ENCODE measurements at regions not wholly inside any gene's neighbourhood (a gene's known extent, or its start where the extent isn't known, plus 50 kb on each side); places are given as distances from the start of the nearest gene placed in this dataset.
"Not testable (repeated sequence)": the region's sequence is repeated elsewhere in the genome, so short reads cannot be mapped to it uniquely, and the experiment has no call there.

DNA sequence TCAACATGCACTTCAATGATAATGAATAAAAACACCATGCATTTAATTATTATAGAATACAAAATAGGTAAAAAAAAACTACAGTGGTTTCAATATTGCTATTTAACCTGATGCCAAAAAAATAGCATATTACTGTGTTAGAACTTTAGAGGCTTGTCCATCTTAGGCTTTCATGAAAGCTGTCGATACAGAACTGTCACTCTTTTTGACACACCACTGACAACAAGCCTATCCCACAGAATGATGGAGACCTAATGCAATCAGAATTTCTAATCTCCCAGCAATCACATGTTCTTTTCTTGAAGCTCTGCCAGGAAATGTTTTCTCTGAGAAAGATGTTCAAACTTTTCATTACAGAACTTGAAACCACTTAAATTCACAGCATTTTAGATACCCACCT lies 490.3 kb upstream of the EPHA6 start:
- DNase-seq (ENCODE audit: low read depth) = no peak

DNA sequence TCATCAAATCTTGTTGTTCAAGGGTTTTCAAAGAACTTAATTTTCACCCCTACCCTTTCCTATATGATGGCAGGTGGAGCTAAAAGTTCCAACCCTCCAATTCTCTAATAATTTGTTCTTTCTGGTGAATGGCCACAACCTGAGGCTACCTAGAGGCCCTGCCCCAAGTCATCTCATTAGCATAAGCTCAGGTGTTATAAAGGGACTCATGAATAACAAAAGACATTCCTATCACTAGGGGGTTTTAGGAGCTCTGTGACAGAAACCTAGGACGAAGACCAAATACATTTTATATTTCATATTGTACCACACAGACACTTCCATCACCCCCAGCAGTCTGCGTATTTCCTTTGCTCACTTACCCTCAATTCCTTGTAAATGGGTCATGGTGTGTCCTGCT lies 483.6 kb upstream of the EPHA6 start:
- no peak for DNase-seq (ENCODE audit: low read depth)

DNA sequence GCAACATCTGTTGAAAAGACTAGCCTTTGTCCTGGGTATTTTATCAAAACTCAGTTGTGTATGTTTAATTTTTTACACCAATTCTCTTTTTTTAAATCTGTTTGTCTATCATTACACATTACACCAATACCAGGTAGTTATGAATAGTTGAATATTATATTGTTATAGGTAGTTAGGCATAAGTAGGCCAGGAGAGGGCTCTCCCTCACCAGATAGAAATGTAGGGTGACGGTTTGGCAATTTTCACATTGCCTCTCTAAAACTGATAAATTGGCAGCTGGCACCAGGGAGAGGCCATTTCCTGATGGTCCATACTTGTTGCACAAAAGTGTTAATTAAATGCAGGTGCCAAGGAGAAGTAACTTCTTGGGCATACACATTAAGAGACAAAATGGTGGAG lies 483.1 kb upstream of the EPHA6 start:
- DNase-seq (ENCODE audit: low read depth) = no peak

DNA sequence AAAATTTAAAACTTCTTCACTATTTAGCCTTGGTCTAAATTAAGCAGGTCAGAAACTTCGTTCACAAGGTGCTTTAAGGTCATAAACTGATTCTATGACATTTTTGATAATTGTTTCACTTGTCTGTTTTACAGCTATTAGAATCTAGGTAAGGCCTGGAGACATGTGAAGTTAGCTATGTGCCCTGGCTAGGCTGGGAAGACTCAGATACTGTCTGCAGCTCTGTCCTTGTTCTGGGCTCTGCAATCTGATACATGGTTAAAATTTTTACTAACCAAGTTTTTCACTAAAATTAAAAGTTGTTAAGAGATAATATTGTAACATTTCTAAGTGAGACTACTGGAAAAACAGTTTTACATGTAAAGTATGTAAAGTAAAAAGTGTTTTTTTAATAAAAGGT lies 479.6 kb upstream of the EPHA6 start:
- no peak for DNase-seq (ENCODE audit: low read depth)

DNA sequence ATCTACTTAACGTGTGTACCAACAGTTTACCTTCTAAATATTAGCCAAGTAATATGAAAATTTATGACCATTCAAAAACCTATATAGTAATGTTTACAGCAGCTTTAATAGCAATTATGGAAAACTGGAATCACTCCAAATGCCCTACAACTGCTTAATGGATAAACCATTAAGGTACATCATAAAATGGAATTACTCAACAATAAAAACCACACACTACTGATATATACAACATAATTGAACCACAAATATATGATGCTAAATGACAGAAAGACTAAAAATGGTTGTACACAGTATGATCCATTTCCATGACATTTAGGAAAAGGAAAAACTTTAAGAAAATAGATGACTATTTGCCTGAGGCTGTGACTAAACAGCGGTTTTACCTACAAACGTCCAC lies 467.1 kb upstream of the EPHA6 start:
- DNase-seq (ENCODE audit: low read depth) = no peak

DNA sequence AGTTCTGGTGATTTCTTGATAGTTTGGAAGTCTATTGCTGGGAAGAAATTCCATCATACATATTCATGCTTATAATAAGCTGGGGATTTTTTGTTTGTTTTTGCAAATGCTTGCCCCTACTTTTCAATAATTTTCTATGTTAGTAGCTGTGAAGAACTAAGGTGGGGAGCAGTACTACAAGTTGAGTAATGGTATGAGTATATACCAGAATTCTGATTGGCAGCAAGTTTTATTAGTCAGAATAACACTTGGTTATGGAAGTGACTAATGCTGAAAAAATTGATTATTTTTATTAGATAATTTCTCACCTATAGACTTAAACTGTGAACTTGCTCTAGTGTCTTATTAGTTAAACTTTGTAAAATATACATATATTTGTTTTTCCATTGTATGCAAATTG lies 462.8 kb upstream of the EPHA6 start:
- not testable (repeated sequence) for DNase-seq (ENCODE audit: low read depth)

DNA sequence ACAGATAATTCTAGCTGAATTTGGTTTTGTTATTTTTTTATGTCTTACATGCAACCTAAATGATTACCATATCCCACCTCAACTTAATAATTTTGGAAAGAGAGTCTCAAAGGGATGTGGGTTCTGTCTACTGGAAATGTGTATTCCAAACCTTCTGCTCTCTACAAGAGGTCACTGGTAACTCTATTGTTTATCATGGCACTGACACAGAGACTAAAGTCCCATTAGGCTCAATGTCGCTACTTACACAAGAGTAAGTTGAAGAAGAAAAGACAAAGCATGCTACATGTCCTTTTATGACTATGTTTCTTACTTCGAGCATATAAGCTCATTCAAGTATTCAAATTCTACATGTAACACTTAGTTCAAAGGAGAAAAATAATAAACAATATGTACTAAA lies 460.3 kb upstream of the EPHA6 start:
- DNase-seq (ENCODE audit: low read depth) = no peak

DNA sequence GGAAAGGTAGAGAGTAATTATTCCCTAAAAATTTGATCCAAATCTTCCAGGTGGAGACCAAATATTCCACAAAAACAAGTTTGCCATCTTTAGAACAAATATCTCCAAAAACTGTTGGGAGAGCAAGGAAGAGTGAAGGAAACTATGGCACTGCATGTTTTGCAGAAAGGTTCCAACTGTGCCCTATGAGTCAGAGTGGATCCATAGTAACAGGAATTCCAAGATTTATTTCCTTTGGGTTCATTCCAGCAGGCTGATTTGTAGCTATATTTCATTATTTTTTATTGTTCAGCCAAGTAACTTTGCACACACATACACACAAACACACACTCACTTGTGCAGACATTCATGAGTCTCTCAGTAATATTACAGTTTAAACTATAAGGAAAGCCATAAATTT lies 459.7 kb upstream of the EPHA6 start:
- DNase-seq (ENCODE audit: low read depth) = no peak

DNA sequence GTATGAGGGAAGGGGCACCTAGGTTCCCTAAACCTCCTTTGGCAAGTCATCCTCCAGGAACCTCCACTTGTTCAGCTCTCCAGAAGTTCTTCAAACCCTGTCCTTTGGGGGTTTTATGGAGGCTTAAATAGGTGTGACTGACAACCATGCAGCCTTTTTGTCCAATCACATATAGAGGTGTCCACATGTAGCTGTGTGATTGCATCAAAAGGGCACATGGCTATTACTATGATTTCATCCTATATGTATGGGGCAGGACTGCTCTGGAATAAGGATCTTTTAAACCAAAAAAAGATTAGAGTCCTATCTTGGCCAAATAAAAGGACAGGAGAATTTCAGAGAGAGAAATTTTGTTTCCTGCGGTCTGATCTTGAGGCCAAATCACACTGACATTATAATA lies 453.2 kb upstream of the EPHA6 start:
- DNase-seq (ENCODE audit: low read depth) = no peak

DNA sequence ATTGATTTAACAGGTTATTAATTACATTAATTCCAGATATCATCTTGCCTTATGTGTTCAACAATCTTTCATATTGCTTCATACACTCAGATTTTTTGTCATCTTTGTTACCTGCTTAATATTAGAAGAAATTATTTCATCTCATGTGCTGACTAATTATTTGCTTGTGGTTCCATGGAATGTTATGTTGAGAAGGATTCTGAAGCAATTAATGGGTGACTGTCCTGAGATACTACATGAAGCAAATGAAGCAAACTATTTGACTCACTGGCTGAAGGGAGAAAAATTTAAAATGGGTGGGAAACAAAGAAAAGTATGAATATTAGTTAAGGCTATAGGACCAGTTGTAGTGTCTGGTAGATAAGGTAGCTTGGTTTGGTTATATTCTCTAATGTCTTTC lies 443.8 kb upstream of the EPHA6 start:
- no peak for DNase-seq (ENCODE audit: low read depth)

DNA sequence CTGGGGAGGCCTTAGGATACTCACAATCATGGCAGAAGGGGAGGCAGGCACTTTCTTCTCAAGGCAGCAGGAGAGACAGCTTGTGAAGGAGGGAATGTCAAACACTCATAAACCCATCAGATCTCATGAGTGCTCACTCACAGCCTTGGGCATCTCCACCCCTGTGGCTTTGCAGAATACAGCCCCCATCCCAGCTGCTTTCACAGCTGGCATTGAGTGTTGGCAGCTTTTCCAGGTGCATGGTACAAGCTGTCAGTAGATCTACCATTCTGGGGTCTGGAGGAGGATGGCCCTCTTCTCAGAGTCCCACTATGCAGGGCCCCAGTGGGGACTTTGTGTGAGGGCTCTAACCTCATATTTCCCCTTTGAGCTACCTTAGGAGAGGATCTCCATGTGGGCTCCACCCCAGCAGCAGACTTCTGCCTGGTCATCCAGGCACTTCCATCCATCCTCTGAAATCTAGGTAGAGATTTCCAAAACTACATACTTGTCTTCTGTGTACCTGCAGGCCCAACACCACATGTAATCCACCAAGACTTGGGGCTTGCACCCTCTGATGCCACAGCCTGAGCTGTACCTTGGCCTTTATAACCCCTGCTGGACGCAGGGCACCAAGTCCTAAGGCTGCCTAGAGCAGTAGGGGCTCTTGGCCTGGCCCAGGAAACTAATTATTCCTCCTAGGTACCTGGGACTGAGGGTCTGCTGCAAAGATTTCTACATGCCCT lies 404.2 kb upstream of the EPHA6 start:
- no peak for DNase-seq (ENCODE audit: low read depth)

DNA sequence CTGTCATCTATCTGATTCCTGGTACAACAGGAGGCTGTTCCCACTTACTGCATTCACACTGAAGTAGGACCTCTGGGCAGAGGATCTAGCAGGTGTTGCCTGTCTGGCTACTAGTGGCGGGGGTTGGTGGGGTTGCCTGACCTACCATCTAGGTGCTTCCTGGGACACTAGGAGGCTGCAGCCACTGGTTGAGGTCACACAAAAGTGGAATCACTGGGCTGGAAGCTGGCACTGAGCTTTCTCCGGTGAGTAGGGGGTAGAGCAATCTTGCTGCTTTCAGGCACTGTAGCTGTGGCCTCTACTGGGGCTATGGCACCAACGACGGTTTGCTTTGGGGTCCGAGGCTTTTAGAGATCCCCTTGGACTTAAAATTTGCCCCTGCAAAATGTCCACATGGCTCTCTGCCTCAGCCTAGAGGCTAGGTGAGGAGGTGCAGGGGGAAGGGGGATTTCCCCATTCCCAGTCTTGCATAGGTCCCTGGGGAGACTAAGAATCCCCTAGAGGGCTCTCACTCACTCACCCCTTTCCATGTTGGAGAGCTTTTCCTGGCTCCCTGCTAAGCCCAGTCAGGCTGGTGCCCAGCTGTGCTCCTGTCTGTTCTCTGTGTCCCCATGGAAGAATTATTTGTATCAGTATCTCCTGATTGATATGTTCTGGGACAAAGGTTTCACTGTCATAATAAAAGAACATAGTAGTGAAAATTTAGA lies 397.7 kb upstream of the EPHA6 start:
- no peak for DNase-seq (ENCODE audit: low read depth)

DNA sequence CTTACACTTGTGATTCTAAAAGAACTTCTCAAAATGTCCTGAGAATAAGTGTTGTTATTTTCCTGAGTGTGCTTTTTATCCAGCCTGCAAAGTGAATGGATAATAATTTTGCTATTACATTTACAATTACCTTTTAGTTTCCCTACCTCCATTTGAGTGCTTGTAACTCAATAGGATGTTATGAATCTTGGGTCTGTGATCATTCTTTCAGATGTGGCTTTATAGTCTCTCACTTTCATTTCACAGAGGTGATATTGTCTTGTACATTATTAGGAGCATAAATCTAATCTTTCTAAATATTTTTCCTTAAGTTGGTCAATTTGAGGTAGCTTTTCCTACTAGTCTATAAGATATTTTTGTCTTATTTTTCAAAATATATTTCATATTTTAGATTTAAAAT lies 386.3 kb upstream of the EPHA6 start:
- no peak for DNase-seq (ENCODE audit: low read depth)

DNA sequence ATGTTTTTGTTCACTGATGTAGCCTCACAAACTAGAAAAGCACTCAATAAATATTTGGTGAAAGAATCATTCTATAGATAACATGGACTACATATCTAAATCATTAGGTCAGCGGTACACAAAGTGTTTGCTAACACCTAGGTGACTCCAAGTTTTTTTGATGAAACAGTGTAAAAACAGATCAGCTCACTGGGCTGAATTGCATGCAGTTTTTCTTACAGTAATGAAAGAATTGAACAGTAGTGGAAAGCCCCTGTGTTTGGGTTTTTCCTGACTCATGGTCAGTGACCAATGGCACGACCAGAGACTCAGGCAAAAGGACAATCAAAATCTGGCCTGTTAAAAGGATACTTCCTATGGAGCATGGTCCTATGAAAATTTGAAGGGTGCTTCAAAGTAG lies 384.3 kb upstream of the EPHA6 start:
- DNase-seq (ENCODE audit: low read depth) = no peak

DNA sequence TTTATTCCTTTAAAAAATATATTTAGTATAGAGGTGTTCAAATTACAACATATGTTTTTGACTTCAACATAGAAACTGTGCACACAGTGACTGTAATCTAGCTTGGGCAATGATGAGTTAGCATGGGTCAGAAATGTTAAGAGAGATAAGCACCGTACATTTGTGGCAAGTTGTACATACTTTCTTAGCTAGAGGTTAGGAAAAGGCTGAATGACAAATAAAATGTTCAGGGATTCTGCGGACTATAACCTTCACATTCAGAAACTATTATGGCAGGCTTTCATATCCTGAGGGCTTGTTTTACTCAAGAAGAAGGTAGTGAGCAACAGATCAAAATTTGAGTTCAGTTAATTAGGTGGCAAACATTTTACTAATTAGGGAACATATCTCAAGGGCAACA lies 379.7 kb upstream of the EPHA6 start:
- no peak for DNase-seq (ENCODE audit: low read depth)

DNA sequence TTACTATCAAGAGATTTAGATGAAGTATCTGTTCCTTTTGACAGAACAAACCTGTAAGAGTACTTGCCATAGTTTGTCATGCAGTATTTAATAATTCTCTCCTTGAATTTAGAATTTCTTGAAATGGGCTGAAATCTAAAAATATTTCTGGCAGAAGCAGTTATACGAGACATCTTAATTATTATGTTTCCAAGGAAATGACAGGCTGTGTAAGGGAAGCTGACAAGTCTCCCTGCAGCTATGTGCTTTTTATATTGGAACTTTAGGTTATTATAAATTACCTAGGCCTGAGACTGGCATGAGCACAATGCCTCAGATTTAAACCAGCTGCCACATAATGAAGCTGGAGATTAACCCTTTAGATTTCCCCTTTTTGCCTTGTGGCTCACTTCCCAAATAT lies 365.0 kb upstream of the EPHA6 start:
- DNase-seq (ENCODE audit: low read depth) = no peak

DNA sequence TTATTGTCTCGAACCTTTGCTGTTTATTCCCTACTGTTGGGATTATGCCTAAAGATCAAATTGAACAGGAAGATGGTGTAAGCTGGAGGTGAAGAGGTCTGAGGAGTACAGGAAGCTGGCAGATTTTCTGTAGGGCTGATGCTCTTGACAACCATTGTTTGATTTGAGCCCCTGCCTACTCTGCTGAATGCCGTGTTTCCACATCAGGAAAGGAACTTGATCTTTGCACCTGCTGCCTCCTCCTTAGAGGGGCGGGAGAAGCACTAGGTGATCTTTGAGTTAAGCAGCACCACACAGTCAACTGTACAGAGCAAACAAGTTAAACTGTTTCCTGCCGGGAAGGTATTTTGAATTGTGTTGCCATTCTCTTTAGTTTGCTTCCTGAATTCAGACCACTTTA lies 364.6 kb upstream of the EPHA6 start:
- no peak for DNase-seq (ENCODE audit: low read depth)

DNA sequence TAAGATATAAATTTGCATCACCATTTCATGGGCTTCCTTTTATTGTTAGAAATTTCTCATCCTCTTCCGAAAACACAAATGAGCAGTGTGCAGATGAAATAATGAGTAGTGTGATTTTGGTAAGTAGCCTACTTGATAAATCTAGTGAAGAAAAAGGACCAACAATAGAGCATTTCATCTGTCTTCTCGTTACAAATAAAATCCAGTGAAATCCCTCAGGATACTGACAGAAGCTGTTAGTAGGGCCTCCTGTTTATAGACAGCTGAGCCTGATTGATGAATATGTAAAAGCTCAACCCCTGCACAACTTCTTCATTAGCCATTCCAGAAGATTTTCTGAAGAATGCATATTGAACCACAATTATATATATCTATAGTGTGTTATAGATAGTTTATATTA lies 363.7 kb upstream of the EPHA6 start:
- DNase-seq (ENCODE audit: low read depth) = no peak

DNA sequence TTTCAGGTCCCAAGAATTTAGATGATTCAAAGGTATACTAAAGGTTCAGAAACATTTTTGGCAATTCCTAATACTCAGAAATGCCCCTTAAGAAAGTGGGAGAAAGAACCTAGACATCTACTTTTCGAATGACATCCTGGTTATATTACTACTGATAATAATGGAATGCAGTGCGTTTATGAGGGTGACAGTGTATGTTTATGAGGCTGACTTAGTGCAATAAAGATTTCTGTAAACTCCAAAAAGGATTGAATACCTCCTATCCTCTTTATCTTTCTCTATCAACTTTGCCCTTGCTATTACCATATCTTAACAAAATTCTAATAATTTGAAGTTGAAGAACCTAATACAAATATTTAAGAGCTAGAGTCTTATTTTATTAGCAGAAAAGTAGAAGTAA lies 348.9 kb upstream of the EPHA6 start:
- DNase-seq (ENCODE audit: low read depth) = no peak

DNA sequence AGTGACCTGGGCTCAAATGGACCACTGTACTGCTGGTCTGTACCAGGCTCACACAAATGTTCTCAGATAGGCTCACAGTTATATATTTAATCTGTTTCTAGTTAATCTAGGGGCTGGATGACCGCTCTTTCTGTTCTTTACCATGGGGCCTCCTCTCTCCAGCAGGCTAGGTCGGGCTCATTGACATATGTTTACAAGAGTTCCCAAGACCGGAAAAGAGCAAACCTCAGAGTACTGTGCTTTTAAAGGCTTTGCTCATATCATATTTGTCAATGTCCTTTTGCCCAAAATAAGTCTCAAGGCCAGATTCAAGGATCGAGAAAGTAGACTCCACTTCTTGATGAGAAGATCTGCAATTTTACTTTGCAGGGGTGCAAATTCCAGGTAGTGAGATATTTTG lies 348.0 kb upstream of the EPHA6 start:
- no peak for DNase-seq (ENCODE audit: low read depth)

DNA sequence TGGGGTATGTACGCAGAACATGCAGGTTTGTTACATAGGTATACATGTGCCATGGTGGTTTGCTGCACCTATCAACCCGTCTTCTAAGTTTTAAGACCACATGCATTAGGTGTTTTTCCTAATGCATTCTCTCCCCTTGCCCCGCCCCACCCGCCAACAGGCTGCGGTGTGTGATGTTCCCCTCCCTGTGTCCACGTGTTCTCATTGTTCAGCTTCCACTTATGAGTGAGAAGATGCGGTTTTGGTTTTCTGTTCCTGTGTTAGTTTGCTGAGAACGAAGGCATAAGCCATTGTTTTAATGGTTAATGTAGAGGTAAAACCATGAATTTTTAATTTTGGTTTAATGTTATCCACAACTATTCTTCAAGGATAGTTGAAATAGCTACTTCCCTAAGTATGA lies 346.8 kb upstream of the EPHA6 start:
- no peak for DNase-seq (ENCODE audit: low read depth)

DNA sequence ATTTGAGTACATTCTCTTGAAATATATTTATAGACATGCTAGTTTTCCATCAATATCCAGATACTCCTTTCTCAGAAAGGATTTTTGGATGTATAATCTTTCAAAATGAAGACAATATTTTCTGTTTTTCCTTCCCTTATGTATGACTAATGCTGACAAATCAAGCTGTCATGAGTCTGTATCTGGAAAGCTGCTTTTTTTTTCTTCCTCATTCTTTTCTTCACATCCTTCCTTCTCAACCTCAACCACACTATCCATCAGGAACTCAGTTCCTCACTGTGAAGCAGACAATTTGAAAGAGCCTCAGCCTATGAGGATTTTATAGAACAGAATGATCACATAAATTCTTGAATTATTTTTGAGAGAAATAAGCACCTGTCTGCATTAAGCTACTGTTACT lies 335.9 kb upstream of the EPHA6 start:
- no peak for DNase-seq (ENCODE audit: low read depth)

DNA sequence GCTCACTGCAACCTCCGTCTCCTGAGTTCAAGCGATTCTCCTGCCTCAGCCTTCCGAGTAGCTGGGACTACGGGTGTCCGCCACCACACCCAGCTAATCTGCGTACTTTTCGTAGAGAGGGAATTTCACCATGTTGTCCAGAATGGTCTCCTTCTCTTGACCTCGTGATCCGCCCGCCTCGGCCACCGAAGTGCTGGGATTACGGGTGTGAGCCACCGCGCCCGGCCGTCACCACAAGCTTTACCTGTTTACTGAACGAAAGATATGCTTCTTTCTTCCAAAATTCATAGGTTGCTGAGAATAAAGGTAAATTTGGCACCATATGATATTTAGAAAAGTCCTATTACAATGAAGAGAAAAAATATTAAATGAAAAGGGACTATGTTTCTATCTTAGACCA lies 333.5 kb upstream of the EPHA6 start:
- DNase-seq (ENCODE audit: low read depth) = no peak

DNA sequence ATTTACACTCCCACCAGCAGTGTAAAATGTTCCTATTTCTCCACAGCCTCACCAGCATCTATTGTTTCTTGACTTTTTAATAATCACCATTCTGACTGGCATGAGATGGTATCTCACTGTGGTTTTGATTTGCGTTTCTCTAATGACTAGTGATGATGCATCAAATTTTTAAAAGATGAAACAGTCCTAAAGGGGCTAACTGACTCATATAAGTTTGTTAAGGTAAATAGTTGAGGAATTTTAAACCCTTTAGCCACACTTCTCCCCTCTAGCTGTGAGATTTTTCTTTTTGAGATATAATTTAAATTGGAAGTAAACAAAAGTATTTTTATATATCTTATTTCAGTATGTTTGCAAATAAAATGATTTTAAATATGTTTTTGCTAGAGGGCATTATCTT lies 331.2 kb upstream of the EPHA6 start:
- peak; percentile 6 for DNase-seq (ENCODE audit: low read depth)
